HG03460 (cell line): ENCODE measurements at regions not wholly inside any gene's neighbourhood (a gene's known extent, or its start where the extent isn't known, plus 50 kb on each side); places are given as distances from the start of the nearest gene placed in this dataset.

Experiments used
- ATAC-seq: cut with Tn5 transposase; IDR thresholded peaks from one replicate; pipeline ENCODE4 v1.9.1; 2021; ENCODE audit not compliant: unreplicated experiment

DNA sequence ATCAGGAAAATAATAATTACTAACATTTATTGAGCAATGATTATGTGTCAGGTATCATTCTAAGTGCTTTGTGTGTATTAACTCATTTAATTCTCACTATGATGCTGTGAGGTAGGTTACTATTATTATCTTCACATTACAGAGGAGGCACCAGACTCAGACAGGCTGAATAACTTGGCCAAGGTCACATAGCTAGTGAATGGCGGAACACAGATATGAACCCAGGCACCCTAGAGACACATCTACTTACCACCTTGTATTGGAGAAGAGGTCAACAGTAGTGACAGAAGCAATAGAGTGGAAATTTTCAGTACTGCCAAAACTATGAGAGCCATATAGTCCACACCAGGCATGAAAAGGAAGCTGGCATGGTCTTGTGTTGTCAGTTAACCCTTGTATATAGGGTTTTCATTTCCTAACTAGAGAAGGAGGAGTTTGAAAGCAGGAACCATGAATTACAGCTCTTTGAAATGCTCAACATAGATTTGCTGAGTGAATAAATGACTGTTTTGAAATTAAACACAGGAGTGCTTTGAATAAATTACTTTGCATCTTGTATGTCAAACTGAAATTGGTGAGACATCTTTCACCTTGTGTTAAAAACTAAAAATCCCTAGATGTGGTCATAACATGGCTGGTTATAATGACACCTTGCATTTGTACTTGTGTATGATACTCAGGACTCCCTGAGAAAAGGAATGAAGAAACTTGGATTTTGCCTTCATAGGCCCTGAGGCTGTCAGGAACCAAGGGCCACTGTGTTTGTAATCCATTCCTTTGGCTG lies 71.8 kb downstream of the RTL9 start:
- no peak for ATAC-seq

DNA sequence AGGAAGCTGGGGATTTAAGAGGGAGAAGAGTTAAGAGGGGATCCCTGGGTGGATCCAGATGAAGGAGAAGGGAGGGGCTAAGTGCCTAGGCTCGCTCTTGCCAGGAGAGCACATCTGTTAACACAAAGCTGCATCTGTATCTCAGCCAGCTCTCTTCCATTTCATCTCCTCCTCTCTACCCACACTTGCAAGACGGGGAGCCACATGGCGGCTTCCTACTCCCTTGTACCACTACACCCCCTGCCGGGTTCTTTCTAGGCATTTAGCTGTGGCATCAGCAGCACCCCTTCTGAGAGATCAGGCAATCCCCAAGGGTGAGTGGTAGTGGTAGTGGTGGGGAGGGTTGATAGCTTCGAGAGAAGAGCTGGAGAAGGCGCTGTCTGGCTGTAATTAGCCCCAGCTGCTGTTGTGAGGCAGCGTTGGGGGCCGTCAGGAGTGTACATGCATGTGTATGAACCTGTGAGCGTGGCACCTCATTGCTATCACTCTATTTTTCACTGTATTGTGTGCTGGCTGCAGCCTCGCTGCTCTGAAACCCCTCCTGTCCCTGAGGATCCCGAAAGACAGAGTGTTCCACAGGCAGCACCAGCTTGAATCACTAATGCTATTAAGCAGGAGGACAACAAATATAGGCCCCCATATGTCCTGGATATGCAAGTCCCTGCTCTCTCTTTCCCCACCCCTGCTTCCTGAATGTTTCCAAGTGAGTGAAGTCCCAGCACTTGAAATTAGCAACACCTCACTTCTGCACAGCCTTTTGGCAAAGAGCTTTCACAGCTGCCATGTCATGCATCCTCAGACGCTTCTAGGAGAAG lies 73.7 kb downstream of the RTL9 start:
- ATAC-seq: no peak

DNA sequence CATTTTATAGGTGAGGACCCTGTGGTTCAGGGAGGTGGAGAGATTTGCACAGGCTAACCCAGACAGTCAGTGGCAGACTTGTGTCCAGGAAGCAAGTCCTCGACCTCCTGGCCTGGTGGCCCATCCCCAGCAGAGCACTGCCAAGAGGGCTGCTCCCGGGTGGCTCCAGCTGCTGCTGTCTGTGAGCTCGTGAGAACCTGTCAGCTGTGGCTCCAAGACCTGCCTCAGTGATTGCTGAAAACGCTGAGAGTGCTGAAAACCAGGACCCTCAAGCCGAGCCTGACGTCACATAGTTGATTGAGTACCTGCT lies 74.2 kb downstream of the RTL9 start:
- ATAC-seq: no peak

DNA sequence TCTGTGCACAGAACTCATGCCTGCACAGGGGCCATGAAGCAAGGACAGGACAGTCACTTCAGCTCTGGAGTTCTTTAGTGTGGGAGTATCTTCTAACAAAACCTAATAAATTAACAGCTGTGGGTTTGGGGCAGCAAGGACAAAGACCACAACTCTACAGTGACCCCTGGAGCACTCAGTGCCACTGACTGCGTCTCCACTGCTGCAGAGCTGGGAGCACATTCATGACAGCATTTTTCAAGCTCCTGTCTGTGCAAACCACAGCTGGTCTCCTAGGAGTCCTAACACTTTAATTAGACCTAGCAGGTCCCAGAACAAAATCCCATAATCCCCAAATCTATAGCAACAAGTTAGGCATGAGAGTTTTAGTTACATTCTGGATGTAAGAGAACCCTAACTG lies 76.5 kb downstream of the RTL9 start:
- ATAC-seq: no peak

DNA sequence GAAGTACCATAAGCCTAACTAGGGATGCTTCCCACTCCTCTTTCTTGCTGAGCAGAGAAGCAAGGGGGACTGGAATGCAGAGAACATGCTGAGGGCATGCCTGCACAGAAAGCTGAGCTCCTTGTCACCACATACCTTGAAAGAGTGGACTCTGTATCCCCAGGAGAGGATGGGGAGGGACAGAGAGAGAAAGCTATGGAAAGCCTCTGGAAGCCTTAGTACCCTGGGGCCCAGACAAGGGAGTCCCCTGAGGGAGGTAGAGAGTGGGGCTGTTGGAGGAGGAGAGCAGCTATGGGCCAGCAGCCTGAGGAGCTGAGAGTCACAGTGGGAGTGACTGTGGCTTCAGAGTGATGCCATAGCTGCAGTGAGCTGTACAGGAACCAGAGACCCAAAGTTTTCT lies 77.9 kb downstream of the RTL9 start:
- no peak for ATAC-seq

DNA sequence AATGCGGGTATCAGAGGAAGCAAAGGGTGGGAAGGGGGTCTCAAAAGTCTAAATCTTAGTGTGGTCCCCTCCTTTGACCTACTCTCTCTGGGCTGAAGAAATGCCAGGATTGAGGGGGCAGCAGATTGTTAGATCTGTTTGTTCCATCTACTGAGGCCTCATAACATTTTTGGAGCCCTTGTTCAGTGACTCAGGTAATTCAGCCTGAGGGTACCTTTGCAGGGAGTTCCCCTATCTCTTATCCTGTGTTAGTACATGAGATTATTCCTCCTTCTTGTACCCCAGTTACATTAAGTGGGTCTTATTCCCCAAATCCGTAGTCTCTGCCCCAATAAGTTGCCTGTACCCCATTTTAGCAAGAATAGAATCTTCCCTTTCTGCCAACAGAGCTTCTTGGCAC lies 79.0 kb downstream of the RTL9 start:
- no peak for ATAC-seq

DNA sequence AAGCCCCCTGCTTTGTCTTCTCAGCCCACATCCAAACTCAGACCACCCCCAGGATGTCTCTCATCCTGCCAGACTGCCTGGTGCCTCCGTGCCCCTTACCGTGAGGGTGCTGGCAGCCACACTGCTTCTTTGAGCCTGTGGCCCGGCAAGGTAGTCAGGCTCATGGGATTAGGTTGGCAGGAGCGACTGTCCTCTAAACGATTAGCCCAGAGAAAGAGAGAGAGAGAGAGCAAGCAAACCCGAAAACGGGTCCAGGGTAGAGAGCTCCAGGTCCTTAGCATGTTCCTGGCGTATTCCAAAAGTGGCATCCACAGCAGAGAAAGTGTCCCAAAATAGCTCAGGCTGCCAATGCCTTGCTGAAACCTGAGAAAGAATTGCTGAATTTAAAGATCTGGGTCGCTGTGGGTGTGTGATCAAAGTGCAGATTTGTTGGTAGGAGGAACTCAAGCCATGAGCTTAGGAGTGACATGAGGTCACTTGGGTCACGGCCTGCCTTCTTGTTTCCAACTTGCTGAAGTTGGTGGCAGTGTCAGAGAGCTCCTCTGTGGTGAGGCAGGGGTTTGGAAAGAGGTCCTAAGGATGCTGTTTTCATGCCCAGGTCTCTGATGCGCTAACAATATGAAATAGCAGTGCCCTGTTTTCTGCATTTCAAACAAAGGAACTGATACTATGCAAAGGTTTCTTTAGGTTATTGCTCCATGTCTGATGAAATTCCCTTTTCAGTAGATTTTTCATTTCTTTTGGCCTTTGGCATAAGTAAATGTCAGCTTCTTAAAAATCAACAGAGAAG lies 81.6 kb downstream of the RTL9 start:
- ATAC-seq: no peak

DNA sequence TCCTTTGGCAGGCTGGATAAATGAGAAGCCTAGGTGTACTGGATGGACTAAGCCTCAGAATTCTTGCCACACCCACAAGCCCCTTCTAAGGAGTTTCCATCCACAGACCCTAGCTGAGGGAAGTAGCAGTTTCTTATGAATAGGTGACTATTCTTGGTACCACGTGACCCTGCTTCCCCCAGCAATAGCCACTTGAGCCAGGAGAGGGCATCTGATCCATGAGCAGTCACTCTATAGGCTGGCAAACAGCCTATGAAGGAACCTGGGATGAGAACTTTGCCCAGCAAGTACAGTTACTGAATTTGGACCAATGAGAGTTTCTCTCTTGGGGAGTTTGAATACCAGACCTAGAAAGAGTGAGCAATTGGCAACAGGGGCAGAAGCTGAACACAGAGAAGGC lies 84.0 kb downstream of the RTL9 start:
- peak; percentile 76 for ATAC-seq

DNA sequence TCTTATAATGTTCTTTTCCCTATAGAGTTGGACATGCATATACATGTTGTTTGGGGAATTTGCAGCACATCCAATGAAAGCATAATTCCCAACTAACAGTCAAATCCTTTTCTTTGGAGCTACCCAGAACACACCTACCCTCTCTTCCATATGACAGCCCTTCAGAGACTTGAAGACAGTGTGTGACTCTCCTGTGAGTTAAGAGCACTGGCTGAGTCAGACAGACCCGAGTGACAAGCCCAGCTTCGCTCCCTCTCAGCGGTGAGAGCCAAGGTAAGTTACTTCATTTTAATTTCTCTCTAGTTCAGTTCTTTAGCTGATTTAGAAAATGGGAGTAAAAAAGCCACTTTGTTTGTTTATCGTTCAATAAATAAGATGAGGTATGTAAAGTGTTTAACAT lies 86.3 kb downstream of the RTL9 start:
- no peak for ATAC-seq

DNA sequence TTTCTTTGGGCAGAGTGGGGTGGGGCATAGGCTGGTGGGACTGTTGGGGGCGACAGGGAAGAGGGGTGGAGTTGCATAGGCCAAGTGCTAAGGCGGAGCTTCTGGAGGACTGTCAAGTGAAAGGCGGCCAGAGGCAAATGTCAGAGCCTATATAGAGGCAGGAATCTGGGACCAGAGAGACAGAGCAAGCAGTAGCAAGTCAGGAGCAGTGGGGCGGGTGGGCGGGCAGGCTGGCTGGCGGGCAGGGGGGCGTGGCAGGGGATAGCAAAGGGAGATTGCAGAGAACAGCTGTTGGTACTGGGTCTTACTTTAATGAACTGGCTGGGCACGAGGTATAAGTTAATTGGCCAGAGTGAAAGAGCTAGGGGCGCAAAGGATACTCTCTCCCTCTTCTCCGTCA lies 89.8 kb downstream of the RTL9 start:
- ATAC-seq: no peak

DNA sequence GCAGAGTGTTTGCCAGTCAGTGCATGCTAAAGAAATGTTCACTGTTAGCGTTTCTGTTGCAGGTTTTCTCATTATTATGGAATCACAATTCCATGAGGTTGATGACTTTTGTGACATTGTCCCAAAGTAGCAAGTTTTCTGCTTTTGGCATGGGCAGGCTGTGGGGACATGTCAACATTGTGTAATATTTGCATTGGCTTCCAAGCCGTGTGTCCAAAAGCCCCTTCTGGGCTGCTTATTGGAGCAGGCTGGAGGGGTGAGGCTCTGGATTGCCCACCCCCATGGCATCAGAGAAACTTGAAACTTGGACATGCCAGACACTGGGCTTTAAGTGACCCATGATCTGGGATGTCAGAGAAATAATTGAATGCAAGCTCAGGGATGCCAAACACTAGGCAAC lies 90.7 kb downstream of the RTL9 start:
- ATAC-seq: no peak

DNA sequence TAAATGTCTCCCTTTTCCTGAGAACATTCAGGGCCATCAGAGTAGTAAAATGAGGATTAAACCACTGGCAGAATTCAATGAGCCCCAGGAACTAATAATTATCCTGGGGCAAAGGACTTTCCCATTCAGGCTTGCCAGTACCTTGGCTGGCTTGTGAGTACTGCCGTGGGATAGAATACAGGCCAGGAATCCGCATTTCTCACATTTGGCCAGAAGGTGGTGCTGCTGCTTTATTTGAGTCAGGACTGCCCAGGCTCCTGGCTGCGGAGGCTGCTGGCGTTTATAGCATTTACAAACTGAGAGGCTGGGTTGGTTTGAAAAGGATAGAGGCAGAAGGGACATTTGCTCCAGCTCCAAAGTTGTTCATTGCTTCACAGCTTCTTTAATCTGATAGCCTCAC lies 91.4 kb downstream of the RTL9 start:
- peak; percentile 84 for ATAC-seq

DNA sequence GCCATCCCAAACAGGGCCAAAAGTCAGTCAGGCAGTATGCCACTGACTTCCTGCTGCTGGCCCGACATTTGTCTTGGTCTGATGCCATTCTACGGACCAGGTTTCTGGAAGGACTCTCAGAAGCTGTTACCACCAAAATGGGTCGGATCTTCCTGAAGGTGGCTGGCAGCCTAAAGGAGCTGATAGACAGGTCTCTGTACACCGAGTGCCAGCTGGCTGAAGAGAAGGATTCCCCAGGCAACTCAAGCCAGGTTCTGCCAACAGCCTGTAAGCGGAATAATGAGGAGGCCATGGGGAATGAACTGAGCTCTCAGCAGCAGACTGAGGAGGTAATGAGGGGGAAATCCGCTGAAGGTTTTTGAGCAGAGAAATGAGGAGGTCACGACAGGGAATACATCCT lies 95.7 kb downstream of the RTL9 start:
- ATAC-seq: no peak

DNA sequence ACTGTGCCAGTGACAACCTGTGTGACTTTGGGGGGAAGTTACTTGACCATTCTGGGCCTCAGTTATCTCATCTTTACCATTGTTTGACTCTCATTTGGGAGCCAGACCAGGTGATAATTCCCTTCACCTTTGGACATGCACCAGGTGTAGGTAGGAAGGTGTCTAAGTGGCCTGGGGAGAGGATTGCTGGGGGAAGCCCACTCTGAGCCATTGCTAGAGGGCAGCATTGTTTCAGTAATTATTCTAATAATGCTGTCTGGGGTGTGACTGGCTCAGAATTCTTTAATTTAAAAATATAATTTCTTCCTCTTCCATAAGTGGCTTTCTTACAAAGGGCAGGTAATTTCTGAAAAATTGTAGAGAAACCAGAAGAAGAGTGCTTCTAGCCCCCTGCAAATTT lies 104.3 kb downstream of the RTL9 start:
- no peak for ATAC-seq

DNA sequence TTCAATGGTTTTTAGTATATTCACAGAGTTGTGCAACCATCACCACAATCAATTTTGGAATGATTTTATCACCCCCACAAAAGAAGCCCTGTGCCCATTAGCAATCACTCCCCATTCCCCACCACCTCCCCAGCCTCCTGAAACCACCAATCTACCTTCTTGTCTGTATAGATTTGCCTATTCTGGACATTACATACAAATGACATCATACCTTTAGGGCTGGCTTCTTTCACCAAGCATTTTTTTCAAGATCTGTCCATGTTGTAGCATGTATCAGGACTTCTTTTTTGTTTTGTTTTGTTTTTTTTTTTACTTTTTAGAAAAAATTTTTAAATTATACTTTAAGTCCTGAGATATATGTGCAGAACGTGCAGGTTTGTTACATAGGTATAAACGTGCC lies 108.1 kb downstream of the RTL9 start:
- no peak for ATAC-seq

DNA sequence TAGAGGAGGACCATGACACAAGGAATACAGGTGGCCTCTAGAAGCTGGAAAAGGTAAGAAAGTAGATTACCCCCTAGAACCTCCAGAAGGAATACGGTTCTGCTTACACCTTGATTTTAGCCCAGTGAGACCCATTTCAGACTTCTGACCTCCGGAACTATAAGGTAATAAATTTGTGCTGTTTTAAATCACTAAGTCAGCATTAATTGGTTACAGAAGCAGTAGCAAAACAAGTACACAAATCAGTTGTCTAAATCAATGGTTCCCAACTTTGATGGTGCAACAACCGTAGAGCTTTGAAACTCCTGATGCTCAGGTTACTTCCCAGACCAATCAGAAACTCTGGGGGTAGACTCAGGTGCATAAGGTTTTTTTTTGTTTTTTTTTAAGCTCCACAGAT lies 113.6 kb downstream of the RTL9 start:
- no peak for ATAC-seq

DNA sequence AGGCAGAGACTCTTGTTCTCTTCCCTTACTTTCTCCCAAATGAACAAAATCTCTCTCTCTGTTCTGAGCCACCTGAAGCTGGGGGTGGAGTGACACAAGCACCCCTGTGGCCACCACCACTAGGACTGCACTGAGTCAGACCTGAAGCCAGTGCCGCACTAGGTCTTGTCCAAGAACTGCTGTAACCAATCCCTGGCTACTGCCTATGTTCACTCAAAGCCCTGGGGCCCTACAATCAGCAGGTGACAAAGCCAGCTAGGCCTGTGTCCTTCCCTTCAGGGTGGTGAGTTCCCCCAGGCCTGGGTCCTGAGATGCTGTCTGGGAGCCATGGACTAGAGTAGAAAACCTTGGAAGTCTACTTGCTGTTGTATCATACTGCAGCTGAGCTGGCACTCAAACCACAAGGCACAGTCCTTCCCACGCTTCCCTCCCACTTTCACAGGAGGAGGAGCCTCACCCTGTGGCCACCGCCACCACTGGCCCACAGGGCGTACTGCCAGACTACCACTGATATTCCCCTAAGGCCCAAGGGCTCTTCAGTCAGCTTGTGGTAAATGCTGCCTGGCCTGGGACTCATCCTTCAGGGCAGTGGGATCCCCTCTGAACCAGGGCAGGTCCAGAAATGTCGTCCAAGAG lies 119.1 kb downstream of the RTL9 start:
- no peak for ATAC-seq

DNA sequence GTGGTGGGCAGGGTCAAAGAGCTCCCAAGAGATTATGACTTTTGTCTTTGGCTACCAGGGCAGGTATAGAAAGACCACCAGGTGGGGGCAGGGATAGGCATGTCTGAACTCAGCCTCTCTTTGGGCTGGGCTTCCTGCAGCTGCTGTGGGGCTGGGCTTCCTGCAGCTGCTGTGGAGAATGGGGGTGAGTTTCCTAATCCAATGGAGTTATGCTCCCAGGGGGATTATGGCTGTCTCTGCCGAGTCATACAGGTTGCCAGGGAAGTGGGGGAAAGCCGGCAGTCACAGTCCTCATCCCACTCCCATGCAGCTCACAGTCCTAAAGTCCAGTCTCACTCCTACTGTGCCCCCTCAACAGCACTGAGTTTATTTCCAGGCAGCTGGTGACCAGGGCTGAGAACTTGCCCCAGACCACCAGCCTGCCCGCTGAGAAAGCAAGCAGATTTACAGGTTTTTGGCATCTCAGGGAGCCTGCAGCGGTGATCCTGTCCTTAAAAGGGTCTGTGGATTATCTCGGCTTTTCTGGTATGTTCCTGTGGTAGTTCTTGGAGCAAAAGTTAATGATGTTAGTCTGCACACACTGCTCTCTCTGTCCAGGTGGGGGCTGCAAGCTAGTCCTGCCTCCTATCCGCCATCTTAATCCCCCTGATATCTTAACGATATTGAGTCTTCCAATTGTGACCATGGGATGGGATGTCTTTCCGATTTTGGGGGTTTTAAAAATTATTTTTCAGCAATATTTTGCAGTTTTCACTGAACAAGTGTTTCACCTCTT lies 133.4 kb downstream of the RTL9 start:
- no peak for ATAC-seq

DNA sequence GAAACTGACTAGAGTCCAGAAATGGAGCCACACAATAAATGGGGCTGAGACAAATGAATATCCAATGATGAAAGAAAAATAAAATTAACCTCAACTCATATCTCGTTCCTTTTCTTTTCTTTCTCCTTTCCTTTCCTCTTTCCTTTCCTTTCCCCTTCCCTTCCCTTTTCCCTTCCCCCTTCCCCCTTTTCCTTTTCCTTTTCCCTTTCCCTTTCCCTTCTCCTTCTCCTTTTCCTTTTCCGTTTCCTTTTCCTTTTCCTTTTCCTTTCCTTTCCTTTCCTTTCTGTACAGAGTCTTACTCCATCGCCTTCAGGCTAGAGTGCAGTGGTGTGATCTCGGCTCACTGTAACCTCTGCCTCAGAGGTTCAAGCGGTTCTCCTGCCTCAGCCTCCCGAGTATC lies 146.3 kb downstream of the RTL9 start:
- no peak for ATAC-seq

DNA sequence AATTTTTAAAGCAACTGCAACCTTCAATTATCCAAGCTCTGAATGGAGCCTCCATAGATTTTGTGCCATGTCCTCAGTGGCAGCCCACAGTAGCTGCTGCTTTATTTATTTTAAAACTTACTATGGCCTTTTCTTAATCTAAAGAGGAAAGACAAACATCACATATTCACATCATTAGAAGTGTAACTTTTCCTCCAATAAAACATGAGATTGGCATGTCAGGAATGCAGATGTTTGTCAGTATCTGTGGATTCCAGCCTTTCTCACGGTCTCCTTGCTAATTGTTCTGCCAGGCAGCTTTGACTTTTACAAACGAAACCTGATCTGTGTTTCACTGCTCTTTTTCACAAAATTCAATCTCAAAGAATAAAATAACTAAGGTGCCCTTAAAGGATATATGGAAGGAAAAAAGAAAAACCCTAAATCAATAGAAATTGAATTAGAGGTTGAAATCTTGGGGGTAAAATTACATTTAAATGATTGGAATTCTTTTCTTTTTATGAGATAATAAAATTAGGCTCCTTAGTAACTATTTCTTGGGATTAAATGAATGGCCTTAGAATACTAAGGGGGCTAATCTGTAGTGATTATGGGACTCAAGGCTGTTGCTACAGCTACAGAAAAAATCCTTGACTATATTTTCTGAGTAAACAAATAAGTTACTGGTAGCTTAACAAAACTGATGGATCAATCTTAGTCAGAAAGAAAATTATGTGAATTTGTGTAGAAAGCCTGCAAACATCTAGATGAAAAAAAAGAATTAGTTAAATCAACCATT lies 151.3 kb downstream of the RTL9 start:
- ATAC-seq: no peak
